AG10803 (cell line): ENCODE measurements at regions not wholly inside any gene's neighbourhood (a gene's known extent, or its start where the extent isn't known, plus 50 kb on each side); places are given as distances from the start of the nearest gene placed in this dataset.
A peak's percentile ranks its signal among the peaks of the same experiment; 100 is the strongest.
"Not testable (repeated sequence)": the region's sequence is repeated elsewhere in the genome, so short reads cannot be mapped to it uniquely, and the experiment has no call there.

Experiments
- DNase-seq: peaks from one replicate; pipeline ENCODE4 v3.0.0; 2010; ENCODE audit warnings: low read depth
- H3K4me3 ChIP-seq: 2 replicates; pipeline ENCODE4 v1.5.1; 2011; ENCODE audit warnings: mild to moderate bottlenecking, low read length, control low read depth
- TF ChIP-seq, protein P1 (sequence below): conservative IDR thresholded peaks from 2 replicates; pipeline ENCODE4 v1.5.1; 2011; ENCODE audit warnings: mild to moderate bottlenecking, low read length, control low read depth, inconsistent platforms

DNA sequence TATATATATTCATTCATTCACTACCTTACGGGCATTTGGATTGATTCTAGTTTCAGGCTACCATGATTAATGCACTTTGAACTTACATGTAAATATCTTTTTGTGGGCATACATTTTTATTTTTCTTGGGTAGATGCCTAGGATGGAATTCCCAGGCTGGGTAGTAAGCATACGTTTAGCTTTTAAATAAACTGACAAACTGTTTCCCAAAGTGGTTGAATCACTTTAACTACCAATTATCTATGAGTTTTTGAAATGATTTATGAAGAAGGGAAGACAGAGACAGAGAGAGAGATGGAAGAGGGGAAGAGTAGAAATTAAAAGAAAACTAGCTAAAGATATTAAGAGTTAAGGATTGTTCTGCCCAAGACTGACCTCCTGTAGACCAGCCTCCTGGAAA is 612.6 kb downstream of the PSAT1 start:
- TF ChIP-seq, protein P1, sequence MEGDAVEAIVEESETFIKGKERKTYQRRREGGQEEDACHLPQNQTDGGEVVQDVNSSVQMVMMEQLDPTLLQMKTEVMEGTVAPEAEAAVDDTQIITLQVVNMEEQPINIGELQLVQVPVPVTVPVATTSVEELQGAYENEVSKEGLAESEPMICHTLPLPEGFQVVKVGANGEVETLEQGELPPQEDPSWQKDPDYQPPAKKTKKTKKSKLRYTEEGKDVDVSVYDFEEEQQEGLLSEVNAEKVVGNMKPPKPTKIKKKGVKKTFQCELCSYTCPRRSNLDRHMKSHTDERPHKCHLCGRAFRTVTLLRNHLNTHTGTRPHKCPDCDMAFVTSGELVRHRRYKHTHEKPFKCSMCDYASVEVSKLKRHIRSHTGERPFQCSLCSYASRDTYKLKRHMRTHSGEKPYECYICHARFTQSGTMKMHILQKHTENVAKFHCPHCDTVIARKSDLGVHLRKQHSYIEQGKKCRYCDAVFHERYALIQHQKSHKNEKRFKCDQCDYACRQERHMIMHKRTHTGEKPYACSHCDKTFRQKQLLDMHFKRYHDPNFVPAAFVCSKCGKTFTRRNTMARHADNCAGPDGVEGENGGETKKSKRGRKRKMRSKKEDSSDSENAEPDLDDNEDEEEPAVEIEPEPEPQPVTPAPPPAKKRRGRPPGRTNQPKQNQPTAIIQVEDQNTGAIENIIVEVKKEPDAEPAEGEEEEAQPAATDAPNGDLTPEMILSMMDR, result no peak
- no peak for DNase-seq

DNA sequence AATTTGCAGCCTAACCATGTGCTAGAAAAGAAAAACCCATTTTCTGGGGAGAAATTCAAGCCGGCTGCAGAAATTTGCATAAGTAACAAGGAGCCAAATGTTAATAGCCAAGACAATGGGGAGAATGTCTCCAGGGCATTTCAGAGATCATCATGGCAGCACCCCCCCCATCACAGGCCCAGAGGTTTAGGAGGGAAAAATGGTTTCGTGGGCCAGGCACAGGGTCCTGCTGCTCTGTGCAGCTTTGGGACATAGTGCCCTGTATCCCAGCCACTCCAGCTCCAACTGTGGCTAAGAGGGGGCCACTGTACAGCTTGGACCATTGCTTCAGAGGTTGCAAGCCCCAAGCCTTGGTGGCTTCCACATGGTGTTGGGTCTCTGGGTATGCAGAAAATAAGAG is 620.0 kb downstream of the PSAT1 start:
- not testable (repeated sequence) for DNase-seq

More for the DNA sequence above, 612.6 kb downstream of the PSAT1 start:
- no peak overlapping the region for H3K4me3 ChIP-seq

DNA sequence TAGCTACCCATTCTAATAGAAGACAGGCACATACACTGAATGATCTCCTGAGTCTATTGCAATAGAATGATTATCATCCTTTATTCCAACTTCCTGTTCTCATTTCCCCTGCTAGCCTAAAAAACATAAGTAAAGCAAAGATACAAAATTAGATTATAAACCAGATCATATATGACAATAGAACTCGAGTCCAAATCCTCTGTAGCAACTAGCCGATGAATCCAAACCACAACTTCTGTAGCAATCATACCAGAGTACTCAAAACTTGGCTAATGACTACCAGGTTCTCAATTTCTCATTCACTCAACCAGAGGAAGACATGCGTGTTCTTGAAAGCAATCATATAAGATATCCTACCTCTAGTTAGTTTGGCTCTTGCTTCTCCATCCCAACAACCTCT is 622.1 kb downstream of the PSAT1 start:
- TF ChIP-seq, protein P1, result no peak
- DNase-seq, result peak; percentile 54
- no peak overlapping the region for H3K4me3 ChIP-seq

More for the DNA sequence above, 620.0 kb downstream of the PSAT1 start:
- not testable (repeated sequence) for H3K4me3 ChIP-seq

DNA sequence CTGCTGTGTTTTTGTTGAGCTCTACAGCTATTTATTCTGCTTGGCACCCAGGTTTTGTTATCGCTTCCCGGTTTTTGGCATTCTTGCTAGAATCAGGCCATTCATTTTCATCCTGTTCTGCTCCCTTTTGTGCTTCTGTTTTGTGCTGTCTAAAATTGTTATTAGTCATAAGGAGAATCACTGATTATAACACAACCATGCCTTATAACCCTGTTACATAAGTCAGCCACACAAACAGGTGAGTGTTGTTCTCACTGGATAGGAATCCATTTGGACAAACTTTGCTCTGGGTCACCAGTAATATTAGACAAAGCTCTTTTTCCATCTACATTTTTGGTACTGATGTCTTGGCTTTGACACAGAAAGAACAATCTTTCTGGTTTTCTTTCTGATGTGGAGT is 622.8 kb downstream of the PSAT1 start:
- no peak overlapping the region for H3K4me3 ChIP-seq
- DNase-seq, result no peak
- TF ChIP-seq, protein P1, result no peak

DNA sequence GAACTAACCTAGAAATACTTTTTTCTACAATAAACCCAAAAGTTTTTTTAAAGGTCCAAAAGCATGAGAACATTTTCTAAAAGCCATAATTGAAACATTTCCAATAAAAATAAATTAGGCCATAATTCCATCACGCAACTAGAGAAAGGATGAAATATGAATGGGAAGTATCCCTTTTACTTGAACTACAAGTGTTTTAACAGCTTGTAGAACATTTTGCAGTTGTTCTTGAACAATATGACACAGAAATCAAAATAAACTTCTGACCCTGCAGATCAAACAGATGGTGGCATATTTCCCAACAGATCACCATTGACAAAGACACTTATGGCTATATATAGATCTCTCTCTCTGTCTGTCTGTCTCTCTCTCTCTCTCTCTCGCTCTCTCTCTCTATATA is 624.4 kb downstream of the PSAT1 start:
- TF ChIP-seq, protein P1, result no peak

DNA sequence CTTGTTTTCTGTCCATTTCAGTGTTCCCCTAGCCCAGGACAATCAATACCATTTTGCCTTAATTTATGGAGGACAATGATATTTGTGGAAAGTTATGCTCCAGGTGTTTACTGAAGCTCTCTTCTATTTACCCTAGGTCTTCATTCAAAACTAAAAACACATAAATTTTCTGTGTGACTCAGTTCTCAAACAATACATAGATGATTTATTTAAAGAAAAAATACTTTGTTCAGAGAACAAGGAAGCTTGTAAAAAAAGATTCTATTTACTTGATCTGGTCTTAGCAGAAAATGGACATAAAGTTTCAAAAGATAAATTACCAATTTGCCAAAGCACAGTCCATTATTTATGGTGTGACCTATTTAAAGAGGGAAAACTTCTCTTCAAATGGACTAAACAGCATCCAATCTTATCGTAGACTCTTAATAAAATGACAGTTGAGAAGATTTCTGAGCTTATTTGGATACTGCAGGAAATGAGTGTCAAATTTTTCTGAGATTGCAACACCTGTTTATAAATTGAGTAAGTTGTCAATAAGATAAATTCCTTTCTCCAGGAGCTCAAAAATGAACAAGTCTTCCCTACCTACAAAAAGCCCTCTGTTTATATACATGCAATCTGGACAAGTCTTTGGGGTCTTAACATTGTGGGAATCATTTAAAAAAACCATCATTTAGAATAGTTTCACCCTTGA is 627.2 kb downstream of the PSAT1 start:
- no peak for DNase-seq
- TF ChIP-seq, protein P1, result no peak
- no peak overlapping the region for H3K4me3 ChIP-seq

More for the DNA sequence above, 624.4 kb downstream of the PSAT1 start:
- peak; percentile 9 for DNase-seq
- H3K4me3 ChIP-seq, result no peak overlapping the region

DNA sequence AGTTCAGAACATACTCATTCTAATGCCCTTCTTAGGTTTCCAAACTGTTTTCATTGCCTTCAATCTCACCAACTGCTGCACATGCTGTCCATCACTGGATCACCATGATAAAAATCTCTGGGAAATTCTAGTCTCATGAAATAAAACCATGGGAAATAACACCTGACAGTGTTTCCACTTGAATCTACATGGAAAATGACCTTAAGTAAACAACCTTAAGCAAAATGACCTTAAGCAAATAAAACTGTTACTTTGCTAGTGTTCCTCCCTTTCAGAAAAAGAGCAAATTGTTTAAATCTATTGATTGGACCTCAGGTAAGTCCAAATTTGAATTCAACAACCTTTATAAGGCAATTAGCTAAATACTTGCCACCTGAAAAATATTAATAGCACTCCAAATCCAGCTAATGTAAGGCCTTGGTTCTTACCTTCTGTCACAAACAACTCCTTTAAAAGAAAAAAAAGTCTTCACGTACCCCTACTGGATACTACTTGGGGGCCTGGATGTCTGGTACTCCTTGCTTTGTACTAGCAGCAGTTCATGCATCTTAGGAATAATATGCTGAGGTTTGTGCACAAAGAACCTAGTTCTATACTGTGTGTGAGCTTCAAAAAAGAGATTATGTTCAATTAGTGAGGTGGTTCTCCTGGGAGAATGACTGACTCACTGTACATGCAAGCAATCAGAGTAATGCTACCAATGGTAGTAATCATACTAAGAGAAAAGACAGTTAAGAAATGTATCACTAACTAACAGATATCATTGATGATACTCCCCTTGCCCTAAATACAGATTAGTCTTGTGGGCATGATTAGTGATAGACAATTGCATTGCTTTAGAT is 630.4 kb downstream of the PSAT1 start:
- no peak overlapping the region for H3K4me3 ChIP-seq
- DNase-seq, result no peak
- TF ChIP-seq, protein P1, result no peak
